NCI-H146 treated with DMSO at 0.1 percent for 48 hours (cell line): ENCODE measurements at regions not wholly inside any gene's neighbourhood (a gene's known extent, or its start where the extent isn't known, plus 50 kb on each side); places are given as distances from the start of the nearest gene placed in this dataset.
"Not testable (repeated sequence)": the region's sequence is repeated elsewhere in the genome, so short reads cannot be mapped to it uniquely, and the experiment has no call there.

Experiments
- DNase-seq: peaks from one replicate; lab custom pipeline; 2025; ENCODE audit not compliant: unreplicated experiment; lab: John Stamatoyannopoulos, UW

GRCh38 chr14:28629328-28630004, 137.1 kb upstream of the FOXG1 start:
- no peak for DNase-seq

GRCh38 chr14:28630100-28630499, 136.5 kb upstream of the FOXG1 start:
- DNase-seq, result no peak

- peak; percentile 58 for DNase-seq
Observed at GRCh38 chr14:28635387-28635786, 131.2 kb upstream of the FOXG1 start.

- DNase-seq, result not testable (repeated sequence)
Observed at GRCh38 chr14:28635816-28636215, 130.8 kb upstream of the FOXG1 start.

- not testable (repeated sequence) for DNase-seq
Observed at GRCh38 chr14:28641189-28641588, 125.4 kb upstream of the FOXG1 start.

GRCh38 chr14:28651148-28651547, 115.4 kb upstream of the FOXG1 start:
- DNase-seq, result no peak

- peak; percentile 86 for DNase-seq
Observed at GRCh38 chr14:28652782-28653181, 113.8 kb upstream of the FOXG1 start.

GRCh38 chr14:28653521-28653920, 113.1 kb upstream of the FOXG1 start:
- peak; percentile 89 for DNase-seq

GRCh38 chr14:28656704-28657255, 109.8 kb upstream of the FOXG1 start:
- DNase-seq, result peak; percentile 97

GRCh38 chr14:28661171-28661772, 105.3 kb upstream of the FOXG1 start:
- DNase-seq, result peak; percentile 52

GRCh38 chr14:28666961-28667360, 99.6 kb upstream of the FOXG1 start:
- DNase-seq, result no peak

GRCh38 chr14:28671425-28671824, 95.2 kb upstream of the FOXG1 start:
- peak; percentile 93 for DNase-seq

GRCh38 chr14:28673056-28673455, 93.5 kb upstream of the FOXG1 start:
- no peak for DNase-seq

- DNase-seq, result no peak
Observed at GRCh38 chr14:28676479-28676878, 90.1 kb upstream of the FOXG1 start.

GRCh38 chr14:28677381-28677780, 89.2 kb upstream of the FOXG1 start:
- DNase-seq, result no peak

- DNase-seq, result no peak
Observed at GRCh38 chr14:28678887-28679286, 87.7 kb upstream of the FOXG1 start.

- DNase-seq, result no peak
Observed at GRCh38 chr14:28681681-28682080, 84.9 kb upstream of the FOXG1 start.

- peak; percentile 96 for DNase-seq
Observed at GRCh38 chr14:28690029-28690692, 76.4 kb upstream of the FOXG1 start.

- DNase-seq, result no peak
Observed at GRCh38 chr14:28695109-28695508, 71.5 kb upstream of the FOXG1 start.

- no peak for DNase-seq
Observed at GRCh38 chr14:28701733-28702132, 64.9 kb upstream of the FOXG1 start.

- no peak for DNase-seq
Observed at GRCh38 chr14:28703482-28703881, 63.1 kb upstream of the FOXG1 start.

- no peak for DNase-seq
Observed at GRCh38 chr14:28704153-28704552, 62.4 kb upstream of the FOXG1 start.
